GM04503 (cell line): ENCODE measurements at regions not wholly inside any gene's neighbourhood (a gene's known extent, or its start where the extent isn't known, plus 50 kb on each side); places are given as distances from the start of the nearest gene placed in this dataset.
"Not testable (repeated sequence)": the region's sequence is repeated elsewhere in the genome, so short reads cannot be mapped to it uniquely, and the experiment has no call there.

Experiments
- DNase-seq: peaks from one replicate; pipeline ENCODE4 v3.0.0-alpha.2; 2012; ENCODE audit warnings: low read depth

GRCh38 chr22:34319346-34319745, 399.1 kb upstream of the LARGE1 start:
- no peak for DNase-seq

- DNase-seq: no peak
Observed at GRCh38 chr22:34324763-34325162, 404.5 kb upstream of the LARGE1 start.

- no peak for DNase-seq
Observed at GRCh38 chr22:34326901-34327300, 406.6 kb upstream of the LARGE1 start.

- no peak for DNase-seq
Observed at GRCh38 chr22:34330432-34330831, 410.2 kb upstream of the LARGE1 start.

GRCh38 chr22:34333285-34333684, 413.0 kb upstream of the LARGE1 start:
- no peak for DNase-seq

GRCh38 chr22:34334893-34335292, 414.6 kb upstream of the LARGE1 start:
- no peak for DNase-seq

- DNase-seq: no peak
Observed at GRCh38 chr22:34344702-34345101, 424.4 kb upstream of the LARGE1 start.

- no peak for DNase-seq
Observed at GRCh38 chr22:34354071-34354817, 434.0 kb upstream of the LARGE1 start.

GRCh38 chr22:34356481-34356880, 436.2 kb upstream of the LARGE1 start:
- DNase-seq: no peak

- no peak for DNase-seq
Observed at GRCh38 chr22:34370711-34371110, 450.4 kb upstream of the LARGE1 start.

- DNase-seq: no peak
Observed at GRCh38 chr22:34379825-34380224, 459.5 kb upstream of the LARGE1 start.

- DNase-seq: no peak
Observed at GRCh38 chr22:34380532-34380931, 460.3 kb upstream of the LARGE1 start.

- no peak for DNase-seq
Observed at GRCh38 chr22:34390400-34390799, 470.1 kb upstream of the LARGE1 start.

GRCh38 chr22:34395370-34395769, 475.1 kb upstream of the LARGE1 start:
- no peak for DNase-seq

- DNase-seq: no peak
Observed at GRCh38 chr22:34403667-34404066, 483.4 kb upstream of the LARGE1 start.

GRCh38 chr22:34410111-34410510, 489.8 kb upstream of the LARGE1 start:
- DNase-seq: no peak

- no peak for DNase-seq
Observed at GRCh38 chr22:34414467-34415440, 494.5 kb upstream of the LARGE1 start.

GRCh38 chr22:34416022-34416860, 496.0 kb upstream of the LARGE1 start:
- no peak for DNase-seq

GRCh38 chr22:34422948-34423347, 502.7 kb upstream of the LARGE1 start:
- not testable (repeated sequence) for DNase-seq

- DNase-seq: no peak
Observed at GRCh38 chr22:34427436-34427835, 507.2 kb upstream of the LARGE1 start.

- DNase-seq: no peak
Observed at GRCh38 chr22:34427841-34428240, 507.6 kb upstream of the LARGE1 start.

- DNase-seq: no peak
Observed at GRCh38 chr22:34429314-34429713, 509.0 kb upstream of the LARGE1 start.
